H1 (cell line): ENCODE measurements at regions not wholly inside any gene's neighbourhood (a gene's known extent, or its start where the extent isn't known, plus 50 kb on each side); places are given as distances from the start of the nearest gene placed in this dataset.

Experiments used
- CTCF ChIA-PET: fragments of 300-600 bp; sonication (Branson Sonifier 250); formaldehyde crosslinking; loops from one replicate; lab custom pipeline; 2021; ENCODE audit not compliant: partially characterized antibody; lab: Charles Lee
- POLR2A ChIA-PET: fragments of 300-600 bp; sonication (Branson Sonifier 250); formaldehyde crosslinking; loops from one replicate; lab custom pipeline; 2021; ENCODE audit warnings: inconsistent platforms; ENCODE audit not compliant: partially characterized antibody; lab: Charles Lee
- DNase-seq, 2 experiments: peaks; one replicate each; pipeline versions ENCODE4 v3.0.0 to v3.0.0-alpha.2; 2010 to 2022; ENCODE audit warnings: low spot score in 2 of 2, low read depth in 1 of 2, mixed read lengths in 1 of 2
- FAIRE-seq: peaks from 2 replicates; lab custom pipeline; 2011; peaks lifted over from hg19 to GRCh38; lab: Jason Lieb, UNC
- H2AFZ ChIP-seq: 2 replicates; pipeline ENCODE4 v1.8.1; 2012; ENCODE audit warnings: low read length, inconsistent platforms
- H2AK5ac ChIP-seq: 2 replicates; pipeline ENCODE4 v1.6.1; 2013; ENCODE audit warnings: low read depth, low read length
- H2BK120ac ChIP-seq: replicated peaks from 2 replicates; pipeline ENCODE3; 2013; ENCODE audit warnings: low read depth, low read length, inconsistent platforms
- H2BK12ac ChIP-seq: 2 replicates; pipeline ENCODE4 v1.6.1; 2013; ENCODE audit warnings: low read depth, low read length
- H2BK15ac ChIP-seq: 2 replicates; pipeline ENCODE4 v1.6.1; 2013; ENCODE audit warnings: low read length
- H2BK20ac ChIP-seq: 2 replicates; pipeline ENCODE4 v1.6.1; 2013; ENCODE audit warnings: low read length
- H2BK5ac ChIP-seq: 2 replicates; pipeline ENCODE4 v1.6.1; 2013; ENCODE audit warnings: low read depth, low read length
- H3K14ac ChIP-seq: 2 replicates; pipeline ENCODE4 v1.6.1; 2013; ENCODE audit warnings: inconsistent platforms; ENCODE audit not compliant: insufficient read length
- H3K18ac ChIP-seq: 2 replicates; pipeline ENCODE4 v1.6.1; 2013; ENCODE audit warnings: low read length; ENCODE audit errors: extremely low read depth
- H3K23ac ChIP-seq: 2 replicates; pipeline ENCODE4 v1.6.1; 2013; ENCODE audit warnings: inconsistent platforms; ENCODE audit not compliant: insufficient read length
- H3K23me2 ChIP-seq: 2 replicates; pipeline ENCODE4 v1.6.1; 2013; ENCODE audit warnings: low read depth, low read length
- H3K27ac ChIP-seq: 2 replicates; pipeline ENCODE4 v1.6.1; 2011; ENCODE audit warnings: low read depth, low read length, inconsistent platforms
- H3K27me3 ChIP-seq, 4 experiments: replicated peaks in 1 of 4; 1 replicate in 1 of 4; 2 replicates in 3 of 4; pipeline versions ENCODE4 v1.6.1 to v1.8.1; 2011 to 2013; ENCODE audit warnings: low read length in 3 of 4, mild to moderate bottlenecking in 3 of 4, inconsistent platforms in 2 of 4, mixed read lengths in 2 of 4, moderate library complexity in 1 of 4; ENCODE audit not compliant: control insufficient read depth in 3 of 4, insufficient read depth in 3 of 4; ENCODE audit errors: extremely low read depth in 1 of 4
- H3K36me3 ChIP-seq, 4 experiments: 2 replicates each; pipeline versions ENCODE4 v1.6.1 to v1.8.1; 2011 to 2013; ENCODE audit warnings: mild to moderate bottlenecking in 4 of 4, low read length in 3 of 4, moderate library complexity in 2 of 4, control low read depth in 1 of 4, inconsistent platforms in 1 of 4; ENCODE audit not compliant: insufficient read depth in 4 of 4, control insufficient read depth in 2 of 4
- H3K4ac ChIP-seq: replicated peaks from 2 replicates; pipeline ENCODE3; 2013; ENCODE audit warnings: low read length, low read depth, mixed read lengths, inconsistent platforms; ENCODE audit not compliant: insufficient read length
- H3K4me1 ChIP-seq, 4 experiments: replicated peaks in 1 of 4; 1 replicate in 1 of 4; 2 replicates in 3 of 4; pipeline versions ENCODE4 v1.6.1 to v1.8.1; 2011 to 2013; ENCODE audit warnings: low read length in 3 of 4, inconsistent platforms in 2 of 4, mixed read lengths in 1 of 4; ENCODE audit not compliant: insufficient read depth in 4 of 4, control insufficient read depth in 3 of 4
- H3K4me2 ChIP-seq, 2 experiments: 2 replicates each; pipeline versions ENCODE4 v1.6.1 to v1.8.1; 2011 to 2013; ENCODE audit warnings: low read depth in 2 of 2, low read length in 2 of 2, control low read depth in 1 of 2, inconsistent platforms in 1 of 2, mild to moderate bottlenecking in 1 of 2; ENCODE audit not compliant: insufficient read depth in 1 of 2
- H3K4me3 ChIP-seq, 4 experiments: fragments of 200-600, 300-600 bp in 1 of 4; sonication (generic), shearing (Covaris generic), sonication (Bioruptor Twin) in 1 of 4; 2 replicates each; pipeline versions ENCODE4 v1.5.1 to v1.8.1; 2011 to 2016; ENCODE audit warnings: low read length in 4 of 4, low read depth in 3 of 4, control low read depth in 2 of 4, inconsistent platforms in 2 of 4, mild to moderate bottlenecking in 2 of 4, mixed read lengths in 1 of 4, moderate library complexity in 1 of 4; ENCODE audit not compliant: insufficient read depth in 2 of 4; ENCODE audit errors: extremely low read depth in 1 of 4
- H3K56ac ChIP-seq: replicated peaks from 2 replicates; pipeline ENCODE3; 2013; ENCODE audit warnings: low read depth, mild to moderate bottlenecking, mixed read lengths, low read length, inconsistent platforms; ENCODE audit not compliant: insufficient read length
- H3K79me1 ChIP-seq: 2 replicates; pipeline ENCODE4 v1.6.1; 2013; ENCODE audit warnings: low read depth, low read length, control low read depth
- H3K79me2 ChIP-seq, 2 experiments: 2 replicates each; pipeline versions ENCODE4 v1.6.1 to v1.8.1; 2012 to 2013; ENCODE audit warnings: low read length in 2 of 2, mild to moderate bottlenecking in 2 of 2, inconsistent platforms in 1 of 2; ENCODE audit not compliant: insufficient read depth in 2 of 2, control insufficient read depth in 1 of 2
- H3K9ac ChIP-seq, 4 experiments: replicated peaks in 1 of 4; 1 replicate in 1 of 4; 2 replicates in 3 of 4; pipeline versions ENCODE4 v1.6.1 to v1.8.1; 2011 to 2013; ENCODE audit warnings: low read depth in 3 of 4, low read length in 3 of 4, control low read depth in 2 of 4, mild to moderate bottlenecking in 2 of 4, moderate library complexity in 2 of 4, inconsistent platforms in 1 of 4; ENCODE audit errors: extremely low read depth in 1 of 4
- H3K9me3 ChIP-seq, 2 experiments: 2 replicates each; pipeline versions ENCODE4 v1.6.1 to v1.8.1; 2012 to 2013; ENCODE audit warnings: mild to moderate bottlenecking in 2 of 2, moderate library complexity in 2 of 2, control low read depth in 1 of 2, inconsistent platforms in 1 of 2, low read depth in 1 of 2, low read length in 1 of 2, mixed read lengths in 1 of 2; ENCODE audit not compliant: insufficient read depth in 2 of 2
- H4K20me1 ChIP-seq, 2 experiments: replicated peaks in 1 of 2; 2 replicates each; pipeline versions ENCODE3 to v1.8.1; 2011 to 2013; ENCODE audit warnings: inconsistent platforms in 2 of 2, low read length in 2 of 2, mild to moderate bottlenecking in 1 of 2; ENCODE audit not compliant: insufficient read depth in 2 of 2, control insufficient read depth in 1 of 2
- H4K5ac ChIP-seq: 2 replicates; pipeline ENCODE4 v1.6.1; 2013; ENCODE audit warnings: low read length, low read depth, mixed read lengths, inconsistent platforms; ENCODE audit not compliant: insufficient read length
- H4K8ac ChIP-seq: 2 replicates; pipeline ENCODE4 v1.8.0; 2013; ENCODE audit warnings: mild to moderate bottlenecking, moderate library complexity, low read length, inconsistent platforms; ENCODE audit not compliant: insufficient read depth; ENCODE audit errors: extremely low read depth
- H4K91ac ChIP-seq: replicated peaks from 2 replicates; pipeline ENCODE3; 2013; ENCODE audit warnings: low read length, mixed read lengths, inconsistent platforms; ENCODE audit not compliant: insufficient read length
- BACH1 ChIP-seq: IDR thresholded peaks from 2 replicates; pipeline ENCODE4 v1.6.1; 2012; ENCODE audit warnings: low read length, improper control_type of control experiment
- CEBPB ChIP-seq: IDR thresholded peaks from 2 replicates; pipeline ENCODE4 v1.6.1; 2012; ENCODE audit warnings: low read depth, low read length
- CREB1 ChIP-seq: IDR thresholded peaks from 2 replicates; pipeline ENCODE4 v1.6.1; 2012; ENCODE audit warnings: inconsistent platforms
- GTF2F1 ChIP-seq: IDR thresholded peaks from 2 replicates; pipeline ENCODE4 v1.6.1; 2012; ENCODE audit warnings: low read depth, low read length, improper control_type of control experiment, borderline replicate concordance
- JUND ChIP-seq: IDR thresholded peaks from 2 replicates; pipeline ENCODE4 v1.6.1; 2011; ENCODE audit warnings: mild to moderate bottlenecking, improper control_type of control experiment, low read length
- POU5F1 ChIP-seq: IDR thresholded peaks from 2 replicates; pipeline ENCODE4 v1.6.1; 2011; ENCODE audit warnings: low read depth, mild to moderate bottlenecking, low read length, moderate library complexity
- RFX5 ChIP-seq: IDR thresholded peaks from 2 replicates; pipeline ENCODE4 v1.6.1; 2011; ENCODE audit warnings: low read depth, low read length, improper control_type of control experiment, borderline replicate concordance
- RNF2 ChIP-seq: fragments of 200-900, 300-1000 bp; sonication (generic); IDR thresholded peaks from 2 replicates; pipeline ENCODE4 v1.7.1; 2016; ENCODE audit warnings: borderline replicate concordance, low read depth, mild to moderate bottlenecking, antibody characterized with exemption, low read length; ENCODE audit not compliant: poor library complexity, severe bottlenecking; ENCODE audit errors: missing control alignments
- SIN3A ChIP-seq, 2 experiments: IDR thresholded peaks in 1 of 2; conservative IDR thresholded peaks in 1 of 2; 2 replicates each; pipeline ENCODE4 v1.6.1; 2011 to 2012; ENCODE audit warnings: low read length in 2 of 2, improper control_type of control experiment in 1 of 2, low read depth in 1 of 2, mild to moderate bottlenecking in 1 of 2
- SP4 ChIP-seq: IDR thresholded peaks from 2 replicates; pipeline ENCODE4 v1.6.1; 2012; ENCODE audit warnings: low read length, inconsistent platforms
- TAF7 ChIP-seq: optimal IDR thresholded peaks from 2 replicates; pipeline ENCODE3; 2011; ENCODE audit warnings: low read depth, mild to moderate bottlenecking, inconsistent platforms, low read length, moderate library complexity, borderline replicate concordance
- TEAD4 ChIP-seq: IDR thresholded peaks from 2 replicates; pipeline ENCODE4 v1.6.1; 2012; ENCODE audit warnings: low read depth, low read length, inconsistent platforms, mixed read lengths
- WGBS, 2 experiments: shearing (Covaris generic) in 1 of 2; methylation state at CpG; one replicate each; pipeline versions ENCODE4 v1.1.6 to v1.1.7; 2013 to 2015; ENCODE audit warnings: low lambda C conversion rate in 2 of 2, mixed read lengths in 2 of 2, inconsistent platforms in 1 of 2, low coverage in 1 of 2, missing lambda C conversion rate in 1 of 2; ENCODE audit not compliant: insufficient replicate concordance in 2 of 2, insufficient coverage in 1 of 2, insufficient read length in 1 of 2; ENCODE audit errors: extremely low coverage in 1 of 2, missing lambda C conversion rate in 1 of 2; 5-methylcytosine and 5-hydroxymethylcytosine counted together

DNA sequence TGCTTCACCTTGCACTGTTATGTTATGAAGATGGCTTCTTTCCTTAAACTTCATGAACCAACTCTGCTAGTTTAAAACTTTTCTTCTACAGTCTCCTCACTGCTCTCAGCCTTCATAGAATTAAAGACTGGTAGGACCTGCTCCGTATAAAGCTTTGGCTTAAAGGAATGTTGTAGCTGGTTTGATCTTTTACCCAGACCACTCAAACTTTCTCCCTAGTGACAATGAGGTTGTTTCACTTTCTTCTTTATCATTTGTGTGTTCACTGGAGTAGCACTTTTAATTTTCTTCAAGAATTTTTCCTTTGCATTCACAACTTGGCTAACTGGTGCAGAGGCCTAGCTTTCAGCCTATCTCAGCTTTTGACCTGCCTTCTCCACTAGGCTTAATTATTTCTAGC is 316.4 kb upstream of the RNF32 start:
- Histone ChIP-seq H3K18ac (no peak overlapping the region), H3K9me3 (no peaks in the 10 kb centered on the region), H2BK20ac (no peak overlapping the region), H3K4me2 (no peak overlapping the region), H3K23me2 (no peaks in the 10 kb centered on the region), H4K8ac (no peak overlapping the region), H3K56ac (no peak overlapping the region), H3K4ac (no peak overlapping the region), H4K20me1 (no peaks in the 10 kb centered on the region), H3K4me1 (no peaks in the 10 kb centered on the region), H3K27ac (no peak overlapping the region), H2AK5ac (no peak overlapping the region), H2BK12ac (no peak overlapping the region), H4K91ac (no peak overlapping the region), H2BK5ac (no peak overlapping the region), H3K14ac (no peak overlapping the region), H3K79me1 (no peaks in the 10 kb centered on the region)
- ChIA-PET CTCF (no interaction called here), POLR2A (no interaction called here)
- WGBS, 2 experiments: 100% methylated on average over 1 of the region's 1 CpG; no CpG with 5 or more reads in 1 of the 2 experiments
- FAIRE-seq: no peak
- TF ChIP-seq JUND (no peak), BACH1 (no peak), TEAD4 (no peak), RNF2 (no peak), POU5F1 (no peak), GTF2F1 (no peak), TAF7 (no peak), RFX5 (no peak), SP4 (no peak), CREB1 (no peak), SIN3A (conservative IDR thresholded peaks at IDR 0.05 in 1 of 2, IDR thresholded peaks at IDR 0.05 in 1 of 2; ENCODE audit: low read depth in 1 of 2, low read length in 2 of 2) (no peak), CEBPB (no peak)
- TF ChIP-seq, all 59 proteins: peak for 0
- no peak overlapping the region for H2BK120ac ChIP-seq
- no peak overlapping the region for H3K4me3 ChIP-seq
- H3K79me2 ChIP-seq: no peaks in the 10 kb centered on the region
- no peaks in the 10 kb centered on the region for H3K27me3 ChIP-seq
- no peak overlapping the region for H4K5ac ChIP-seq
- H3K36me3 ChIP-seq: no peaks in the 10 kb centered on the region
- no peak overlapping the region for H2BK15ac ChIP-seq
- no peak overlapping the region for H3K9ac ChIP-seq
- no peak for DNase-seq
- no peak overlapping the region for H3K23ac ChIP-seq
- H2AFZ ChIP-seq: no peak overlapping the region
